HG03342 (cell line): ENCODE measurements at regions not wholly inside any gene's neighbourhood (a gene's known extent, or its start where the extent isn't known, plus 50 kb on each side); places are given as distances from the start of the nearest gene placed in this dataset.

Source experiments
- ATAC-seq: cut with Tn5 transposase; IDR thresholded peaks from one replicate; pipeline ENCODE4 v1.9.1; 2021; ENCODE audit warnings: mild to moderate bottlenecking, moderate library complexity; ENCODE audit not compliant: unreplicated experiment

- no peak for ATAC-seq
Observed at GRCh38 chr14:97377550-97377949, 580.4 kb downstream of the VRK1 start.

- ATAC-seq: no peak
Observed at GRCh38 chr14:97379091-97379531, 581.9 kb downstream of the VRK1 start.

GRCh38 chr14:97380539-97380941 is 583.4 kb downstream of the VRK1 start:
- ATAC-seq: no peak

DNA sequence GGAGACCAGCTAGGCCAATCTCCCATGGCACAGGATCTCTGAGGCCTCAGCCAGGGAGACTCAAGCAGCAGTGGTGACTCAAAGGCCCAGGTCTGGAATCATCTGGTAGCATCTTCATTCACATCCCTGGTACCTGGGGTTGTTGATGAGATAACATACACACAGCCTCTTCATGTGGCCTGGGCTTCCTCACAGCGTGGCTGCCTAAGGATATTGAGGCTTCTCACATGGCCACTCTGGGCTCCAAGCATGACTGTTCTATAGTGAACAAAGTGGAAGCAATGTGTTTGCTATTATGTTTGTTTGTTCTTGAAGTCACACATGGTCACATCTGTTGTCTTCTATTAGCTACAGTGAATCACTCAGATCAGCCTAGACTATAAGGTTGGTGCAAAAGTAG is 584.1 kb downstream of the VRK1 start:
- ATAC-seq: no peak

- no peak for ATAC-seq
Observed at GRCh38 chr14:97382616-97383226, 585.5 kb downstream of the VRK1 start.

- ATAC-seq: no peak
Observed at GRCh38 chr14:97385727-97386126, 588.5 kb downstream of the VRK1 start.

GRCh38 chr14:97387252-97387874 is 590.2 kb downstream of the VRK1 start:
- no peak for ATAC-seq

DNA sequence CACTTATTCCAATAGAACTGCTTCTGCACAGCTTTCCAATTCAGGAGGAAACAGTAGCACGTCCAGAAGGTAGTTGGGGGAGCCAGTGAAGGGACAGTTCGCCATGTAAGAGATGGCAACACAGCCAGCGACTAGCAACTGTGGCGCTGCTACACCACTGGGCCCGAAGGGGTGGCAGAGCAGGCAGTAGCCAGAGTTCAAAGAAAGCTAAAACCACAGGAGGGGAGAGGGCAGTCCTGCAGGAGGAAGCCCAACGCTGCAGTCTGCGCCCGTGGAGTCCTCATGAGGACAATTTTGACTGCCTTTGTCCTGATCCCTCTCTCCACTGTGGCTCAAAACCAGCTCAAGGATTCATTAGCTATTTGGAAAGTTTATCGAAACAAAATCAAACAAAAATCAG is 591.2 kb downstream of the VRK1 start:
- no peak for ATAC-seq

GRCh38 chr14:97390096-97390724 is 593.0 kb downstream of the VRK1 start:
- ATAC-seq: no peak

DNA sequence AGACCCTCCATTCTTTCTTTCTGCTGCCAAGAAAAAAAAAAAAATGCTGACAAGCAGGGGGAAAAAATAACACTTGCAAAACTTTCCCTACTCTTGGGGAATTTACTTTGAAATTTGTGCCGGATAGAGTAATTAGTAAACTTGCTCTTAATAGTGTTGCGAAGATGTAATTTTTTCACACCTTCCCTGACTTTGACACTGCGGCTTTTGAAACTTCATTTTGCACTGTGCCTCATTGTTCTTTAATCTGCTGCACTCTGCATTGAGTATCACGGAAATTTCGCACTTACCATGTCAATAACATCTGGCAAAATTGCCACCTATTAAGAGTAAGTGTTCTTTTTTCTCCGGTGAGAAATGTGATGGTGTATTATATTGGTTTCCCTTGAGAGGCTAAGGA is 596.1 kb downstream of the VRK1 start:
- no peak for ATAC-seq

DNA sequence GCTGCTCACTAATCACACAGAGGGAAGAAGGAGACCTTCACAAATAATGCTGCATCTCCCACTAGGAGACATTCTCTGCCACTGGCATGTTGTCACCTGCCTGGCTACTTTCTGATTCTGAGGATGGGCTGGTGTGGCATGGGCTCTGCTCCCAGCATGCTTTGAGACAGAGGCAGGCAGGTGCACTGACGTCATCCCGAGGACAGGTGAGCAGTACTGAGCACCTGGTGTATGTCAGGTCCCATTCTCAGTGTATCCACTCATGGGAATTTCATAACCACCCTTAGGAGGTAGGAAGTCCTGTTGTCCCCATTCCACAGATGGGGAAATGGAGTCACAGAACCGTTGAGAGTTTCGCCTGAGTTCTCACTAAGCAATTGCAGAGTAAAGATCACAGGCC is 597.9 kb downstream of the VRK1 start:
- no peak for ATAC-seq

DNA sequence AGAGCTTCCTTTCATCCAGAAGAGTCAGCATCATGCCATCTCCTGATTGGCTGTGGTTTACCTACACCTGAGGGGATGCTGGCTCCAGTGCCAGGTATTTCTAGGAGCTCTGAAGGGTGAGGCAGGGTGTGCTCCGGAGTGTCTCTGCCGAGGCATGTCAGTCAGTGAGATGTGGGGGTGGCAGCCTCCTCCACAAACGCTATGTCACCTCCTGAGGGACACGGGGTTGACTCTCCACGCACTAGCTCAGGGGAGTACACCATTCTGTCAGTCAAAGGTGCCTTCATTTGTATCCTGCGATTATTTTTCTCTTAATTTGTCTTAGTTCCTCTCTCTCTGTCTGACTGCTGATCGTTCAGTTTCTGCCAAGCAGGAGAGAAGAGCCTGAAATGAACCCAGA is 604.5 kb downstream of the VRK1 start:
- ATAC-seq: no peak

GRCh38 chr14:97402279-97402678 is 605.1 kb downstream of the VRK1 start:
- no peak for ATAC-seq

- ATAC-seq: no peak
Observed at GRCh38 chr14:97407701-97408407, 610.7 kb downstream of the VRK1 start.

DNA sequence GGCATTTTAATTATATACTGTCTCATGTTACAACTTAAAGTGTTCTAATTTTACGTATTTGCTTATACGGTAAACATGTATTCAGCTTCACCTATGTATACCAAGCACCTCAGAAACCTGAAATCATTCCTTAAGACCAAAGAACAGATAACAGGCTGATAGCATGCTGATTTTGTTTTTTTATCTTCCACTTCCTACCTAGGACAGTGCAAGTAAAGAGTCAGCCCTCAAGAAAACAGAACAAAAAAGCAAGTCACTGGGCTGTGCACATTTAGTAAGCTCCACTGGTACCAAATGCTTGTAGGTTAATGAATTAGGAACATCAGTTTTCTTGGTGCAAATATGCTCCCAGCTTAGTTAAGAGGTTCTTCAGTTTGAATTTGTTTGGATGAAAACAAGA is 611.3 kb downstream of the VRK1 start:
- no peak for ATAC-seq

DNA sequence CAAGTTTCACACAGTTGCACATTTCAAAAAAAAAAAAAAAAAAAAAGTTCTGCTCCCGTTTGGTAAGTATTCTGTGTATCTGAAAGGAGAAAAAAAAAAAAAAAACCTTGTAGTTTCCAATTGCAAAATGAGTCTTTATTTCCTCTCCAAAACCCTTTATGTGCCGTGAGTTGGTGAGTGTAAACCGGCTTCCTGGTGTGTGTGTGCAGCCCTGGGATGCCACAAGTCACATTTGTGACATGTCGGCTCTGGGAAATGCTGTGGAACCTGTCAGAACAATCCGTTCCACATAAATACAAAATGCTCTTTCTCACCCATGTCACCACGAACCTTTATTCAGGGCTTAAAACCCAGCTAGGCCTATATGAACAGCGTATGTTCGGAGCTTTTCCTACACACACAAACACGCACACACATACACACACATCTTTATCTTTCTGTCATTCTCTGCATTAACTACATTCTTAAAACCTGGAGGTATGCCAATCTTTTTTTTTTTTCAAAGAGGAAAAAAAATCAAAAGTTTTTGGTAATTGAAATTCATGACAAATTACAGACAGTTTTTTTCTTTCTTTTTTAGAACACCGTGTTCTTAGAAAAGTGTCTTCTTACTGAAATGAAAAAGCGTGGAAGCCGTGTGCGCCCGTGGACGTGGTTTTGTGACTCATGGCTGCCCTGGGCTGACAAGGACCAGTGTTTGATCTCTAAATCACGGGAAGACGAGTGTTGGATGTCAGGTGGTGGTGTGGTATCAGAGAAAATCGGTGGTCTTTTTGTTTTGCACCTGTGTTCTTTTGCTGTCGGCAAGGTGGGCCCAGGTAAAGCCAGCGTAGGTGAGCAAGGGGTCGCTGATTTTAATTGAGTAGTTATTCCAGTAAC is 612.0 kb downstream of the VRK1 start:
- no peak for ATAC-seq

GRCh38 chr14:97410667-97411620 is 613.8 kb downstream of the VRK1 start:
- no peak for ATAC-seq

GRCh38 chr14:97411938-97412612 is 614.9 kb downstream of the VRK1 start:
- no peak for ATAC-seq

GRCh38 chr14:97413022-97413539 is 615.9 kb downstream of the VRK1 start:
- ATAC-seq: no peak
